SK-N-SH treated with all-trans-retinoic acid at 6 μM for 48 hours (cell line): ENCODE measurements at regions not wholly inside any gene's neighbourhood (a gene's known extent, or its start where the extent isn't known, plus 50 kb on each side); places are given as distances from the start of the nearest gene placed in this dataset.
"Not testable (repeated sequence)": the region's sequence is repeated elsewhere in the genome, so short reads cannot be mapped to it uniquely, and the experiment has no call there.

Experiments used
- ATAC-seq: fragments of 200-7000 bp; cut with Tn5 transposase; 3 replicates; pipeline ENCODE4 v1.9.1; 2020; ENCODE audit warnings: mild to moderate bottlenecking, moderate library complexity
- ARNTL ChIP-seq: fragments of 450-650 bp; formaldehyde crosslinking; IDR thresholded peaks from 2 replicates; pipeline ENCODE4 v1.5.0; 2020; ENCODE audit warnings: low read depth, mild to moderate bottlenecking, moderate library complexity, borderline replicate concordance
- CSDC2 ChIP-seq: fragments of 250-450 bp; sonication (Bioruptor Pico); IDR thresholded peaks from 2 replicates; pipeline ENCODE4 v1.5.0; 2020; ENCODE audit warnings: mild to moderate bottlenecking, moderate library complexity
- ESRRG ChIP-seq: fragments of 250-450 bp; sonication (Bioruptor Pico); IDR thresholded peaks from 2 replicates; pipeline ENCODE4 v1.6.1; 2021; ENCODE audit warnings: mild to moderate bottlenecking
- ISL1 ChIP-seq: fragments of 250-450 bp; sonication (Bioruptor Pico); IDR thresholded peaks from 2 replicates; pipeline ENCODE4 v2.1.2; 2022; ENCODE audit warnings: mild to moderate bottlenecking, moderate library complexity
- OSR1 ChIP-seq: fragments of 250-450 bp; sonication (Bioruptor Pico); IDR thresholded peaks from 2 replicates; pipeline ENCODE4 v1.8.0; 2022; ENCODE audit warnings: moderate library complexity, mild to moderate bottlenecking, inconsistent platforms
- PPARA ChIP-seq: fragments of 250-450 bp; sonication (Bioruptor Pico); IDR thresholded peaks from 2 replicates; pipeline ENCODE4 v1.5.0; 2020; ENCODE audit warnings: mild to moderate bottlenecking, borderline replicate concordance
- RARB ChIP-seq: fragments of 250-450 bp; sonication (Bioruptor Pico); IDR thresholded peaks from 2 replicates; pipeline ENCODE4 v1.8.0; 2021; ENCODE audit warnings: mild to moderate bottlenecking, moderate library complexity
- SNAI2 ChIP-seq: fragments of 250-450 bp; sonication (Bioruptor Pico); IDR thresholded peaks from 2 replicates; pipeline ENCODE4 v1.5.0; 2020; ENCODE audit warnings: mild to moderate bottlenecking, moderate library complexity
- TCF4 ChIP-seq: fragments of 250-450 bp; sonication (Bioruptor Pico); IDR thresholded peaks from 2 replicates; pipeline ENCODE4 v1.8.0; 2021; ENCODE audit warnings: mild to moderate bottlenecking, moderate library complexity, borderline replicate concordance
- TOX ChIP-seq: fragments of 250-450 bp; sonication (Bioruptor Pico); IDR thresholded peaks from 2 replicates; pipeline ENCODE4 v1.8.0; 2021; ENCODE audit warnings: mild to moderate bottlenecking, moderate library complexity, borderline replicate concordance
- ZC3H10 ChIP-seq: fragments of 250-450 bp; sonication (Bioruptor Pico); IDR thresholded peaks from 2 replicates; pipeline ENCODE4 v1.5.1; 2021; ENCODE audit warnings: mild to moderate bottlenecking, moderate library complexity
- ZFP3 ChIP-seq: fragments of 250-450 bp; sonication (Bioruptor Pico); IDR thresholded peaks from 2 replicates; pipeline ENCODE4 v1.5.0; 2020; ENCODE audit warnings: mild to moderate bottlenecking, moderate library complexity
- ZFP30 ChIP-seq: fragments of 450-650 bp; formaldehyde crosslinking; IDR thresholded peaks from 2 replicates; pipeline ENCODE4 v1.5.0; 2022; ENCODE audit warnings: mild to moderate bottlenecking, moderate library complexity
- ZNF565 ChIP-seq: fragments of 450-650 bp; formaldehyde crosslinking; conservative IDR thresholded peaks from 2 replicates; pipeline ENCODE4 v1.5.0; 2020; ENCODE audit warnings: low read depth, mild to moderate bottlenecking, moderate library complexity
- ZNF70 ChIP-seq: fragments of 450-650 bp; formaldehyde crosslinking; IDR thresholded peaks from 2 replicates; pipeline ENCODE4 v1.5.0; 2020; ENCODE audit warnings: mild to moderate bottlenecking, moderate library complexity
- ZNF8 ChIP-seq: fragments of 450-650 bp; formaldehyde crosslinking; IDR thresholded peaks from 2 replicates; pipeline ENCODE4 v1.5.0; 2020; ENCODE audit warnings: mild to moderate bottlenecking, moderate library complexity
- TF ChIP-seq, protein P1 (sequence below): fragments of 250-450 bp; sonication (Bioruptor Pico); IDR thresholded peaks from 2 replicates; pipeline ENCODE4 v1.8.0; 2020; ENCODE audit warnings: mild to moderate bottlenecking, moderate library complexity, borderline replicate concordance
- TF ChIP-seq, protein P2 (sequence below): fragments of 250-450 bp; sonication (Bioruptor Pico); IDR thresholded peaks from 2 replicates; pipeline ENCODE4 v1.5.0; 2020; ENCODE audit warnings: mild to moderate bottlenecking, moderate library complexity
- TF ChIP-seq, protein P3 (sequence below): fragments of 250-450 bp; sonication (Bioruptor Pico); IDR thresholded peaks from 2 replicates; pipeline ENCODE4 v1.8.0; 2021; ENCODE audit warnings: low read depth, mild to moderate bottlenecking, moderate library complexity, borderline replicate concordance
- TF ChIP-seq, protein P4 (sequence below): fragments of 250-450 bp; sonication (Bioruptor Pico); IDR thresholded peaks from 2 replicates; pipeline ENCODE4 v1.5.1; 2020; ENCODE audit warnings: low read depth, mild to moderate bottlenecking, moderate library complexity

DNA sequence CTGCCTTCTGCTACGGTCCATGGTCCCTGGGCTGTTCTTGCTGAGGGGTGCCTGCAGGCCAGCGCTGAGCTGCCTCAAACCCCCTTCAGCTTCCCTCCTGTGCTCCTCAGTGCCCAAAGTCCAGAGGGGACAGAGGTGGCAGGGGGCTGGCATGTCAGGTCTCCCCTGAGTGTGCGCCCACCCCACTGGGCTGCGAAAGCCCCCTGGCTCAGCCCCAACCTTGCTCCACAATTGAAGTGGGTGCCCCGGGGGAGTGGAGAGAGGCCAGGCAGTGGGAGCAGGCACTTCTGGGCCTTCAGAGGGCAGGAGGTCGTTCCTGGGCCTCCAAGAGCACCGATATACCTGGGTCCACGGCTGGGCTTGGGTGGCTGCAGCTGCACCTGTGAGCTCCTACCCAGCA lies 548.7 kb upstream of the FAM98A start:
- no peak for ATAC-seq
- TF ChIP-seq ZNF565 (CRISPR knock-in tag): no peak
- no peak for TF ChIP-seq TCF4 (CRISPR knock-in tag)
- TF ChIP-seq ZC3H10: no peak
- TF ChIP-seq, protein P1, sequence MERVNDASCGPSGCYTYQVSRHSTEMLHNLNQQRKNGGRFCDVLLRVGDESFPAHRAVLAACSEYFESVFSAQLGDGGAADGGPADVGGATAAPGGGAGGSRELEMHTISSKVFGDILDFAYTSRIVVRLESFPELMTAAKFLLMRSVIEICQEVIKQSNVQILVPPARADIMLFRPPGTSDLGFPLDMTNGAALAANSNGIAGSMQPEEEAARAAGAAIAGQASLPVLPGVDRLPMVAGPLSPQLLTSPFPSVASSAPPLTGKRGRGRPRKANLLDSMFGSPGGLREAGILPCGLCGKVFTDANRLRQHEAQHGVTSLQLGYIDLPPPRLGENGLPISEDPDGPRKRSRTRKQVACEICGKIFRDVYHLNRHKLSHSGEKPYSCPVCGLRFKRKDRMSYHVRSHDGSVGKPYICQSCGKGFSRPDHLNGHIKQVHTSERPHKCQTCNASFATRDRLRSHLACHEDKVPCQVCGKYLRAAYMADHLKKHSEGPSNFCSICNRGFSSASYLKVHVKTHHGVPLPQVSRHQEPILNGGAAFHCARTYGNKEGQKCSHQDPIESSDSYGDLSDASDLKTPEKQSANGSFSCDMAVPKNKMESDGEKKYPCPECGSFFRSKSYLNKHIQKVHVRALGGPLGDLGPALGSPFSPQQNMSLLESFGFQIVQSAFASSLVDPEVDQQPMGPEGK (CRISPR knock-in tag): no peak
- no peak for TF ChIP-seq PPARA
- no peak for TF ChIP-seq ARNTL (CRISPR knock-in tag)
- TF ChIP-seq SNAI2 (CRISPR knock-in tag): no peak
- no peak for TF ChIP-seq CSDC2 (CRISPR knock-in tag)
- no peak for TF ChIP-seq RARB (CRISPR knock-in tag)
- TF ChIP-seq, protein P2, sequence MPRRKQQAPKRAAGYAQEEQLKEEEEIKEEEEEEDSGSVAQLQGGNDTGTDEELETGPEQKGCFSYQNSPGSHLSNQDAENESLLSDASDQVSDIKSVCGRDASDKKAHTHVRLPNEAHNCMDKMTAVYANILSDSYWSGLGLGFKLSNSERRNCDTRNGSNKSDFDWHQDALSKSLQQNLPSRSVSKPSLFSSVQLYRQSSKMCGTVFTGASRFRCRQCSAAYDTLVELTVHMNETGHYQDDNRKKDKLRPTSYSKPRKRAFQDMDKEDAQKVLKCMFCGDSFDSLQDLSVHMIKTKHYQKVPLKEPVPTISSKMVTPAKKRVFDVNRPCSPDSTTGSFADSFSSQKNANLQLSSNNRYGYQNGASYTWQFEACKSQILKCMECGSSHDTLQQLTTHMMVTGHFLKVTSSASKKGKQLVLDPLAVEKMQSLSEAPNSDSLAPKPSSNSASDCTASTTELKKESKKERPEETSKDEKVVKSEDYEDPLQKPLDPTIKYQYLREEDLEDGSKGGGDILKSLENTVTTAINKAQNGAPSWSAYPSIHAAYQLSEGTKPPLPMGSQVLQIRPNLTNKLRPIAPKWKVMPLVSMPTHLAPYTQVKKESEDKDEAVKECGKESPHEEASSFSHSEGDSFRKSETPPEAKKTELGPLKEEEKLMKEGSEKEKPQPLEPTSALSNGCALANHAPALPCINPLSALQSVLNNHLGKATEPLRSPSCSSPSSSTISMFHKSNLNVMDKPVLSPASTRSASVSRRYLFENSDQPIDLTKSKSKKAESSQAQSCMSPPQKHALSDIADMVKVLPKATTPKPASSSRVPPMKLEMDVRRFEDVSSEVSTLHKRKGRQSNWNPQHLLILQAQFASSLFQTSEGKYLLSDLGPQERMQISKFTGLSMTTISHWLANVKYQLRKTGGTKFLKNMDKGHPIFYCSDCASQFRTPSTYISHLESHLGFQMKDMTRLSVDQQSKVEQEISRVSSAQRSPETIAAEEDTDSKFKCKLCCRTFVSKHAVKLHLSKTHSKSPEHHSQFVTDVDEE (CRISPR knock-in tag): no peak
- no peak for TF ChIP-seq ZNF70 (CRISPR knock-in tag)
- TF ChIP-seq ZNF8 (CRISPR knock-in tag): no peak
- no peak for TF ChIP-seq OSR1 (CRISPR knock-in tag)
- TF ChIP-seq ZFP30 (CRISPR knock-in tag): no peak
- TF ChIP-seq, protein P3, sequence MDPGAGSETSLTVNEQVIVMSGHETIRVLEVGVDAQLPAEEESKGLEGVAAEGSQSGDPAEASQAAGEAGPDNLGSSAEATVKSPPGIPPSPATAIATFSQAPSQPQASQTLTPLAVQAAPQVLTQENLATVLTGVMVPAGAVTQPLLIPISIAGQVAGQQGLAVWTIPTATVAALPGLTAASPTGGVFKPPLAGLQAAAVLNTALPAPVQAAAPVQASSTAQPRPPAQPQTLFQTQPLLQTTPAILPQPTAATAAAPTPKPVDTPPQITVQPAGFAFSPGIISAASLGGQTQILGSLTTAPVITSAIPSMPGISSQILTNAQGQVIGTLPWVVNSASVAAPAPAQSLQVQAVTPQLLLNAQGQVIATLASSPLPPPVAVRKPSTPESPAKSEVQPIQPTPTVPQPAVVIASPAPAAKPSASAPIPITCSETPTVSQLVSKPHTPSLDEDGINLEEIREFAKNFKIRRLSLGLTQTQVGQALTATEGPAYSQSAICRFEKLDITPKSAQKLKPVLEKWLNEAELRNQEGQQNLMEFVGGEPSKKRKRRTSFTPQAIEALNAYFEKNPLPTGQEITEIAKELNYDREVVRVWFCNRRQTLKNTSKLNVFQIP: no peak
- TF ChIP-seq ISL1 (CRISPR knock-in tag): no peak
- no peak for TF ChIP-seq TOX (CRISPR knock-in tag)
- no peak for TF ChIP-seq ZFP3 (CRISPR knock-in tag)
- TF ChIP-seq ESRRG (CRISPR knock-in tag): no peak

DNA sequence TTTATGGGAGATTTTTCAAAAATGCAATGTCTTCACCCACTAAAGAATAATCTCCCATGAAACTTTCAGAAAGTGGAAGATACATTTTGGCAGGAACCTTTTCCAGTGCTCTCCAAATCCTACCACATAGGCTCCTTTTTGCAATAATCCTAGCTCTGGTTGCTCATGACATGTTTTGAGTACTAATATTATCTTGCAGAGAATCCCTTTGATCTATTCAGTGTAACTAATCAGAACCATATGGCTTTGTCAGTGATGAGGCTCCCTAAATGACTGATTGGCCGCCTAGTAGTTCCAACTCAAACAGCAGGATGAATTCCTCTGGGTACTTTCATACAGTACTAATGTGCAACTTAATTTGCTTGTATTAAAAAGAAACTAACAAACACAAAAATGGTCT lies 544.0 kb upstream of the FAM98A start:
- TF ChIP-seq ZC3H10: no peak
- no peak for TF ChIP-seq CSDC2 (CRISPR knock-in tag)
- no peak for TF ChIP-seq ESRRG (CRISPR knock-in tag)
- TF ChIP-seq, all 23 proteins: peak for 0
- ATAC-seq: no peak

DNA sequence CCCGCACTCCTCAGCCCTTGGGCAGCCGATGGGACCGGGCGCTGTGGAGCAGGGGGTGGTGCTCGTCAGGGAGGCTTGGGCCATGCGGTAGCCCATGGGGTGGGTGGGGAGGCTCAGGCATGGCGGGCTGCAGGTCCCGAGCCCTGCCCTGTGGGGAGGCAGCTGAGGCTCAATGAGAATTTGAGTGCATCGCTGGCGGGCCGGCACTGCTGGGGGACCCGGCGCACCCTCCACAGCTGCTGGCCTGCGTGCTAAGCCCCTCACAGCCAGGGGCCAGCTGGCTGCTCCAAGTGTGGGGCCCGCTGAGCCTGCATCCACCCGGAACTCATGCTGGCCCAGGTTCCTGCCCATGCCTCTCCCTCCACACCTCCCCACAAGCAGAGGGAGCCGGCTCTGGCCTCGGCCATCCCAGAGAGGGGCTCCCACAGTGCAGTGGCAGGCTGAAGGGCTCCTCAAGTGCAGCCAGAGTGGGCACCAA lies 543.5 kb upstream of the FAM98A start:
- not testable (repeated sequence) for ATAC-seq

DNA sequence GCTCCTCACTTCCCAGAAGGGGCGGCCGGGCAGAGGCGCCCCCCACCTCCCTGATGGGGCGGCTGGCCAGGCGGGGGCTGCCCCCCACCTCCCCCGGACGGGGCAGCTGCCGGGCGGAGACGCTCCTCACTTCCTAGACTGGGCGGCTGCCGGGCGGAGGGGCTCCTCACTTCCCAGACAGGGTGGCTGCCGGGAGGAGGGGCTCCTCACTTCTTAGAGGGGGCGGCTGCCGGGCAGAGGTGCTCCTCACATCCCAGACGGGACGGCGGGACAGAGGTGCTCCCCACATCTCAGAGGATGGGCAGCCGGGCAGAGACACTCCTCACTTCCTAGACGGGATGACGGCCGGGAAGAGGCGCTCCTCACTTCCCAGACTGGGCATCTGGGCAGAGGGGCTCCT lies 534.0 kb upstream of the FAM98A start:
- ATAC-seq: not testable (repeated sequence)

DNA sequence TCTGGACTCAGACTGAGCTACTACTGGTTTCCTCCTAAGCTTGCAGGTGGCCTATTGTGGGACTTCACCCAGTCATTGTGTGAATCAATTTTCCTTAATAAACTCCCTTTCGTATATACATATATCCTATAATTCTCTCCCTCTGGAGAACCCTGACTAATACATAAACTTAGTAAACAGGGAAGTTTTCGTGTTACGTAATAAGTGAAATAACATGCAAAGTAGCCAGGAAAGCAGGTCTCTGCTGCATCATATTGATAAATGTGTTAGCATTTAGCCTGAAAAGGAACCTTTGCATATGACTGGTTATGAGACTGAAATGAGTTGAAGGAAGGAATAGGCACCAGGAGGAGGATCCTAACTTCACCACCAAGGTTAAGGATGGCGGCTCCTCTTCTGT lies 527.2 kb upstream of the FAM98A start:
- TF ChIP-seq SNAI2 (CRISPR knock-in tag): no peak
- no peak for TF ChIP-seq ZFP30 (CRISPR knock-in tag)
- TF ChIP-seq, protein P4, sequence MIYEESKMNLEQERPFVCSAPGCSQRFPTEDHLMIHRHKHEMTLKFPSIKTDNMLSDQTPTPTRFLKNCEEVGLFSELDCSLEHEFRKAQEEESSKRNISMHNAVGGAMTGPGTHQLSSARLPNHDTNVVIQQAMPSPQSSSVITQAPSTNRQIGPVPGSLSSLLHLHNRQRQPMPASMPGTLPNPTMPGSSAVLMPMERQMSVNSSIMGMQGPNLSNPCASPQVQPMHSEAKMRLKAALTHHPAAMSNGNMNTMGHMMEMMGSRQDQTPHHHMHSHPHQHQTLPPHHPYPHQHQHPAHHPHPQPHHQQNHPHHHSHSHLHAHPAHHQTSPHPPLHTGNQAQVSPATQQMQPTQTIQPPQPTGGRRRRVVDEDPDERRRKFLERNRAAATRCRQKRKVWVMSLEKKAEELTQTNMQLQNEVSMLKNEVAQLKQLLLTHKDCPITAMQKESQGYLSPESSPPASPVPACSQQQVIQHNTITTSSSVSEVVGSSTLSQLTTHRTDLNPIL (CRISPR knock-in tag): no peak
- TF ChIP-seq, protein P1 (CRISPR knock-in tag): no peak
- no peak for TF ChIP-seq ISL1 (CRISPR knock-in tag)
- TF ChIP-seq ZNF8 (CRISPR knock-in tag): no peak
- TF ChIP-seq, all 23 proteins: peak for 0
- ATAC-seq: no peak
